Smooth muscle cell (in vitro differentiated cells): ENCODE measurements at regions not wholly inside any gene's neighbourhood (a gene's known extent, or its start where the extent isn't known, plus 50 kb on each side); places are given as distances from the start of the nearest gene placed in this dataset.
"Not testable (repeated sequence)": the region's sequence is repeated elsewhere in the genome, so short reads cannot be mapped to it uniquely, and the experiment has no call there.

ENCODE experiments used
- DNase-seq: peaks from one replicate; lab custom pipeline; 2025; ENCODE audit not compliant: unreplicated experiment; lab: John Stamatoyannopoulos, UW
- H2AFZ ChIP-seq: fragments of 200-600 bp; sonication (generic); 2 replicates; pipeline ENCODE4 v1.6.0; 2016; ENCODE audit warnings: antibody characterized with exemption, low read depth, mild to moderate bottlenecking
- H3F3A ChIP-seq: fragments of 200-600 bp; sonication (generic); 2 replicates; pipeline ENCODE4 v1.6.0; 2017; ENCODE audit warnings: antibody characterized with exemption, low read depth
- H3K27ac ChIP-seq: fragments of 200-600 bp; sonication (generic); 2 replicates; pipeline ENCODE4 v1.5.1; 2016; ENCODE audit warnings: low read depth, mild to moderate bottlenecking
- H3K27me3 ChIP-seq: fragments of 200-600 bp; sonication (generic); 2 replicates; pipeline ENCODE4 v1.6.1; 2016; ENCODE audit warnings: low read depth, mild to moderate bottlenecking
- H3K36me3 ChIP-seq: fragments of 200-600 bp; sonication (generic); 2 replicates; pipeline ENCODE4 v1.5.1; 2016; ENCODE audit warnings: low read depth
- H3K4me1 ChIP-seq: fragments of 200-600 bp; sonication (generic); 2 replicates; pipeline ENCODE4 v1.5.1; 2016; ENCODE audit warnings: low read depth
- H3K4me2 ChIP-seq: fragments of 200-600 bp; sonication (generic); 2 replicates; pipeline ENCODE4 v1.6.0; 2016; ENCODE audit warnings: mild to moderate bottlenecking
- H3K4me3 ChIP-seq: fragments of 200-600 bp; sonication (generic); 2 replicates; pipeline ENCODE4 v1.5.1; 2016; ENCODE audit warnings: mild to moderate bottlenecking
- H3K79me2 ChIP-seq: fragments of 200-600 bp; sonication (generic); 2 replicates; pipeline ENCODE4 v1.6.0; 2016; ENCODE audit warnings: low read depth, mild to moderate bottlenecking
- H3K9ac ChIP-seq: fragments of 200-600 bp; sonication (generic); 2 replicates; pipeline ENCODE4 v1.6.0; 2016; ENCODE audit warnings: low read depth
- H3K9me3 ChIP-seq: fragments of 200-600 bp; sonication (generic); replicated peaks from 2 replicates; pipeline ENCODE4 v1.5.1; 2016; ENCODE audit warnings: low read depth
- H4K20me1 ChIP-seq: fragments of 200-600 bp; sonication (generic); 2 replicates; pipeline ENCODE4 v1.6.0; 2016; ENCODE audit warnings: low read depth
- CTCF ChIP-seq: fragments of 200-600 bp; sonication (generic); IDR thresholded peaks from 2 replicates; pipeline ENCODE4 v1.5.1; 2017; ENCODE audit warnings: borderline replicate concordance, mild to moderate bottlenecking, antibody characterized with exemption; ENCODE audit not compliant: insufficient read depth, poor library complexity, severe bottlenecking
- WGBS: methylation state at CpG from one replicate; pipeline ENCODE4 v1.1.7; 2016; ENCODE audit warnings: low lambda C conversion rate; 5-methylcytosine and 5-hydroxymethylcytosine counted together

GRCh38 chr1:220421508-220421907 lies 106.4 kb upstream of the MARK1 start:
- Histone ChIP-seq H3K9me3 (no peaks in the 10 kb centered on the region), H4K20me1 (no peaks in the 10 kb centered on the region), H3K79me2 (no peaks in the 10 kb centered on the region), H2AFZ (no peak overlapping the region), H3K36me3 (no peaks in the 10 kb centered on the region), H3F3A (no peaks in the 10 kb centered on the region), H3K27me3 (no peaks in the 10 kb centered on the region), H3K4me2 (no peak overlapping the region), H3K4me1 (no peaks in the 10 kb centered on the region), H3K27ac (no peak overlapping the region), H3K9ac (no peak overlapping the region), H3K4me3 (no peak overlapping the region)
- no peak for TF ChIP-seq CTCF
- 87% methylated on average over 2 of the region's 2 CpGs for WGBS
- no peak for DNase-seq

GRCh38 chr1:220420726-220421125 lies 107.2 kb upstream of the MARK1 start:
- H3K27ac ChIP-seq = no peak overlapping the region
- TF ChIP-seq CTCF = no peak
- 53% methylated on average over 5 of the region's 5 CpGs for WGBS

GRCh38 chr1:220412382-220412781 lies 115.6 kb upstream of the MARK1 start:
- H3K4me2 ChIP-seq = not testable (repeated sequence)

More at GRCh38 chr1:220420726-220421125, 107.2 kb upstream of the MARK1 start:
- no peak overlapping the region for H2AFZ ChIP-seq
- no peaks in the 10 kb centered on the region for H3K4me1 ChIP-seq
- no peaks in the 10 kb centered on the region for H3K36me3 ChIP-seq
- H3K79me2 ChIP-seq = no peaks in the 10 kb centered on the region
- no peak overlapping the region for H3K4me2 ChIP-seq
- no peaks in the 10 kb centered on the region for H4K20me1 ChIP-seq
- H3K9ac ChIP-seq = no peak overlapping the region
- no peaks in the 10 kb centered on the region for H3K9me3 ChIP-seq
- H3K4me3 ChIP-seq = no peak overlapping the region
- H3F3A ChIP-seq = no peaks in the 10 kb centered on the region
- no peaks in the 10 kb centered on the region for H3K27me3 ChIP-seq
- DNase-seq = no peak

GRCh38 chr1:220410611-220411010 lies 117.3 kb upstream of the MARK1 start:
- Histone ChIP-seq H3K79me2 (no peaks in the 10 kb centered on the region), H3F3A (no peaks in the 10 kb centered on the region), H3K36me3 (no peaks in the 10 kb centered on the region), H3K4me2 (peak overlapping the region; percentile 69), H3K4me1 (peaks cover 18% of the 10 kb centered on the region), H3K27me3 (no peaks in the 10 kb centered on the region), H2AFZ (peak overlapping the region; percentile 0), H4K20me1 (no peaks in the 10 kb centered on the region), H3K9ac (no peak overlapping the region), H3K27ac (peak overlapping the region; percentile 48), H3K4me3 (no peak overlapping the region), H3K9me3 (no peaks in the 10 kb centered on the region)
- WGBS = 27% methylated on average over 7 of the region's 7 CpGs
- no peak for TF ChIP-seq CTCF
- DNase-seq = no peak

More at GRCh38 chr1:220412382-220412781, 115.6 kb upstream of the MARK1 start:
- H3K9ac ChIP-seq, H2AFZ ChIP-seq, H4K20me1 ChIP-seq, DNase-seq, H3K27ac ChIP-seq, H3K9me3 ChIP-seq, H3K79me2 ChIP-seq, H3K4me3 ChIP-seq, H3K27me3 ChIP-seq, H3F3A ChIP-seq, H3K36me3 ChIP-seq: not testable (repeated sequence)
- peaks cover 18% of the 10 kb centered on the region for H3K4me1 ChIP-seq
- 95% methylated on average over 18 of the region's 19 CpGs for WGBS
